CD4-positive, alpha-beta T cell treated with Interleukin-15 for 1 hour (primary cell): ENCODE measurements at regions not wholly inside any gene's neighbourhood (a gene's known extent, or its start where the extent isn't known, plus 50 kb on each side); places are given as distances from the start of the nearest gene placed in this dataset.

Experiments
- DNase-seq: peaks from one replicate; pipeline ENCODE4 v3.0.0-alpha.2; 2020

DNA sequence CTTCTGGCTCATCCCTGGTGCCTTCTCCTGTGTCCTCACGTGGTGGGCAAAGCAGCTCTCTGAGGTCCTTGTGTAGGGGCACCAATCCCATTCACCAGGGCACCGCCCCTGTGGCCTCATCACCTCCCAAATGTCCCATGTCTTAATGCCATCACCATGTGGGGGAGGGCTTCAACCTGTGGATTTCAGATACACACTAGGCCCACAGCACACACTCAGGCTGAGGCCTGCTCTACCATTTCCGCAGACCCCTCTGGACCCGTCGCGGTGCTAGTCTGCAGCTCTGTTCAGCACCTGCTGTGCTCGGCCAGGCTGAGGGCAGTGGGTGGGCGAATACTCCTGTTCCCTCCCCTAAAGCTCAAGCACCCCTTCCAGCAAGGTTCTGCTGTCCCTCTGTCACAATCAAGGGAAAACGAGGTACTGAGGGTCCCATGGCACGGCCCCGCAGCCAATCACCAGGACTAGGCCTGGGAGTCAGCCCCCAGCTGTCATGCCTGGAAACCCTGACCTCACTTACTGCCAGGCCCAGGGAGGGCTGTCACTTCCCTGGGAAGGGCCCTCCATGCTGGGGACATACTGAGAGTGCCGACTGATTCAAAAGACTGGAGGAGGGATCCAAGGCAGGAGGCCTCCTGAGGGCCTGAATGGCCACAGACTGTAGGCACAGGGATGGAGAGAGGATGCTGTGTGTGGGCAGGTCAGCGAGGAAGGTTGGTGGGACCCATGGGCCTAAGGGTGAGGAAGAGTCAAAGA is 123.8 kb upstream of the RET start:
- DNase-seq, result peak; percentile 11

- peak; percentile 13 for DNase-seq
Measured at GRCh38 chr10:42953684-42954674, 122.9 kb upstream of the RET start.

DNA sequence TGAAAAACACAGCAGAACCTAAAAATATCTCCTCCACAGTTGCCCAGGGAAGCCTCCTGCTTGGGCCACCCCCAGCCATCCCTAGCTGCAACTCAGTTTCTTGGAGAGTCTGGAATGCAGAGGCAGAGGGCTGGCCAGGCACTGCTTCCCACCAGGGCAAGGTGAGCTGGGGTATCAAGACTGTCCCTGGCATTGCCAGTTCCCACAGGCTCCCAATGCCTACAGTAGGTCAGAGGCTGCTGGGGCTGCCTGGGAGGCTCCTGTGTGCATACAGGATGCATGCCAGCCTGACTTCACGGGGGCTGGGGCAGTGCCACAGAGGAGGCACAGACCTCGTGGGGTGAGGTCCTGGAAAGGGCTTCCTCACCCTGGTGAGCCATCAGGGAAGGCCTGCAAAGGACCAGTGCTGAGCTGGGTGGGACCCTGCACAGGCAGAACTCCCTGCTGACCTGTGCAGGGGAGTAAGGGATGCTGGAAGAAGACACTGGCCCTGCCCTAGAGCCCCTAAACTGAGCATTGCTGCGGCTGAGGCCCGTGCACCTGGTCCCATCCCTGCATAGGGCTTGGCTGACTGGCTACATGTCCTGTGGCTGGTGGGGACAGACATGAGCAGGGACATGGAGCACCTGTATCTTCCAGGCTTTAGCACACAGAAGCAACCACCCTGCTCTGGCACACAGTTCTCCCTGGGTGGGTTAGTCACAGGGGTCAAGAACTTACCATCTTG is 121.9 kb upstream of the RET start:
- peak; percentile 15 for DNase-seq

DNA sequence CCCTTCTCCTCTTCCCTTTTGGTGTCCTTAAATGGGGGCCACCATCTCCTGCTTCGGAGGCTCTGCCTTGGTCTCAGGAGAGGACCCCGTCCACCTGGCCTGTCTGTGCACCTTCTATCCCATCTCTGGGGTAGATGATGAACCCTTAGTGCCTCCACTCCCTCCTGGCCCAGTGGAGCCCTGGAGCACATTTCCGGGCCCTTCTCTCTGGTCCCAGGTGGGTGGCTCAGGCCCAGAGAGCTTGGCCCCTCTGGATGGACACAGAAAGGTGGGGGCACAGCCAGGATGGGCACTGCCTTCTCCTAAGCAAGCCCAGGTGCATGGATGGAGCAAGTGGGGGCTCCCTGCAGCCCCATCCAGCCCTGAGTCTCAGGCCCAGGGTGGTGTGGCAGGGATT is 121.4 kb upstream of the RET start:
- DNase-seq, result no peak

DNA sequence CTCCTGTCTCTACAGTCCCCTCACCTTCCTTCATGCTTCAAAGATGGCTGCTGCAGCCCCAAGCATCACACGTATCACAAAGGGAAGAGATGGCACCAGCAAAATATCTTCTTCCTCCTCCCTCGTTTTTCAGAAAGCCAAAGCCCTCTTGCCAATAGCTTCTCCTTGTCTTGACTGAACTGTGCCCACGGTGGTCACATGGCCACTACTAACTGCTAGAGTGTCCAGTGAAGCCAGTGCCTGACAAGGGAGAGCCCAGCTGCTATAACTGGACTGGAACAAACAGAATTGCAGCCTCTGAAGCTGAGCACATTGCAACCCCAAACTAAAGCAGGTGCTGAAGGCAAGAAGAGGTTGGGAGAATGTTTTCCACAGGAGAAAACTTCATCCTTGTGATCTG is 120.8 kb upstream of the RET start:
- DNase-seq, result no peak

DNA sequence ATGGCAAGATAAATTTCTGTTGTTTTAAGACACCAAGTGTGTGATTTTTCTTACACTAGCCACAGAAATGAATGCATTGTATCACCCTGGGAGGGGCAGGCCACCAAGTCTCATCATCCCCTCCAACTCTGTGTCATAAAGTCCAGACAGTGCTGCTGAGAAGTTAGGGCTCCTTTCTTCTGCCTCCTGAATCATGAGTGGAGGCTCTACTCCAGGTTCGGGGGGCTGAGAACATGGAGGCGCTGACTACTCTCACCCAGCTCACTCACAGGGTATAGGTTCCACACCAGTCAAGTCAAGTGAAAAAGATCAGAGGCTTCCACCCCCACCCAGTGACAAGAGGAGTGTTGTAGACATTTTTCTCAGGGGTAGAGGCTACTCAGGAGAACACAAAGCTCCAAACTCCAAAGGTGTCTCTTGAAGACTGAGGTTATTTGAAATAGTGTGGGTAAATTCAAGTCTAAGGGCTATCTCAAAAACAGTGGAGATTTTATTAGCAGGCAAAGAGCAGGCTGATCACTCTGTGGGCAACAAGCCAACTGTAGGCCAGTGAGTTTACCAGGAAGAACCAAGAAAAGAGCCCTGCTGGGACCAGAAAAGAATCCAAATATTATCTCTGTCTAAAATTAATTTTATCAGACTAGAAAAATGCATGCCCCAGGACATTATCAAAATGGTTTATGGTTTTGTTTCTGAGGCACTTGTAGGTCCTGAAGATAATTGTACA is 118.6 kb upstream of the RET start:
- no peak for DNase-seq

DNA sequence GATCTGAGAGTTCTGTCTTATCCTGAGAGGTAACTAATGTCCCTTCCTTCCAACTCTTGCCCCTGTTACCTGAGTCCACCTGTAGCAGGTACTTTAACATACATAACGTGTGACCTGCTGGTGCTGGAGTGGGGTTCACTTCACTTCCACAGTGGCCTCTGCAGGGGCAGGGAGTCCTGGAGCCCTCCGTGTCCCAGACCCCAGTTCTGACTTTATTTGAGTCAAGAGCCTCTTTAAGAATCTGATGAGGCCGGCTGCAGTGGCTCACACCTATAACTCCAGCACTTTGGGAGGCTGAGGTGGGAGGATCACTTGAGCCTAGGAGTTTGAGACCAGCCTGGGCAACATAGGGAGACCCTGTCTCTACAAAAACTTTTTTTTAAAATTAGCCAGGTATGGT is 117.0 kb upstream of the RET start:
- DNase-seq, result no peak

- no peak for DNase-seq
Measured at GRCh38 chr10:42960491-42960990, 116.3 kb upstream of the RET start.

DNA sequence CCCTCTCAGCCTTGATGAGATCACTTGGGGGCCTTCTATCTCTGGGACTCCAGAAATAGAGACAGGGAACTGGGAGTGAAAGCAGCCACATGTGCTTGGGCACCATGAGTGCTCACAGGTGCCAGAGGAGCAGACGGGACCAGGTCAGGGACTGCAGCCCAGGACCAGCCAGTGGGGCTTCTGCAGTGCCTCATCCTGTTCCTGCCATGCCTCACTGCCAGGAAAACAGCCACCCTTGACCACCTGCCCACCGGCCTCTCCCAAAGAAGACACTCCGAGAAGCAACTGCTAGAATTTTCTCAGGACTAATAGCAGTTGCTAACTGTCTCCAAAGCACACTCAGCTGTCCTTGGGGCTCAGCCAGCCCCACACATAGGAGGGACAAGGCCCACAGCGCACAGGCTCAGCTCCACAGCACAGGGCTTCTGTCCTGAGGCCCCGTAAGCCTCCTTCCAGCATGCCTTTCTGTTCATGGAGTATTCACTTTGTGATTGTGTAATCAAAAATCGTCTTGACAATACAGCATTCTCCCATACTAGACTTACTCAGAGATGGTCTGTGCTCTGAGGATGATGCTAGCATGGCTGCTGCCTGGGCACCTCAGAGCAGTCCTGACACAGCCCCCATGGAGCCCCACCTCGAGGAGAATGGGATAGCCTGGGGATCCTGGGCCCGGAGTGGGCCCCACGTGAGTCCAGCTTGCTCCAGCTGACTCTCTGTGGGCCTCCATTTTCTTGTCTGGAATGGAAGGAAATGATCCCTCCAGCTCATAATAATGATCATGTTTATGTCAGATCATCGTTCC is 115.7 kb upstream of the RET start:
- DNase-seq, result no peak

GRCh38 chr10:42961796-42962109 is 115.1 kb upstream of the RET start:
- no peak for DNase-seq

GRCh38 chr10:42962110-42962901 is 114.6 kb upstream of the RET start:
- DNase-seq, result no peak

DNA sequence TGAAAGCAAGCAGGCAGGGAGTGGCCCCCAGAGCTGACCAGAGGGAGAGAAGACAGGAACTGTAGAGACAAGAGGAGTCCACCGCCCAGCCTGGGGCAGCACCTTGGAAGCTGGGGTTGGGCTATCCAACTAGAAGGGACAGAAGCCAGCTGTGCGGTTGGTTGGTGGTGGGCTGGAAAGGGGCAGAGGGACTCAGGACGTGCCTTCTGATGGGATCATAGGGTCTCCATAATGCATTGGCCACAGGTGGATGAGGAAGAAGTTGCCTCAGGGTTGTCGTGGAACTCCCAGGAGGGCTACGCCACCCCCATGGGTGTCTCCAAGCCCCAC is 114.0 kb upstream of the RET start:
- no peak for DNase-seq

- DNase-seq, result no peak
Measured at GRCh38 chr10:42963312-42963711, 113.6 kb upstream of the RET start.

- no peak for DNase-seq
Measured at GRCh38 chr10:42969147-42969546, 107.7 kb upstream of the RET start.

- no peak for DNase-seq
Measured at GRCh38 chr10:42969909-42970308, 107.0 kb upstream of the RET start.

DNA sequence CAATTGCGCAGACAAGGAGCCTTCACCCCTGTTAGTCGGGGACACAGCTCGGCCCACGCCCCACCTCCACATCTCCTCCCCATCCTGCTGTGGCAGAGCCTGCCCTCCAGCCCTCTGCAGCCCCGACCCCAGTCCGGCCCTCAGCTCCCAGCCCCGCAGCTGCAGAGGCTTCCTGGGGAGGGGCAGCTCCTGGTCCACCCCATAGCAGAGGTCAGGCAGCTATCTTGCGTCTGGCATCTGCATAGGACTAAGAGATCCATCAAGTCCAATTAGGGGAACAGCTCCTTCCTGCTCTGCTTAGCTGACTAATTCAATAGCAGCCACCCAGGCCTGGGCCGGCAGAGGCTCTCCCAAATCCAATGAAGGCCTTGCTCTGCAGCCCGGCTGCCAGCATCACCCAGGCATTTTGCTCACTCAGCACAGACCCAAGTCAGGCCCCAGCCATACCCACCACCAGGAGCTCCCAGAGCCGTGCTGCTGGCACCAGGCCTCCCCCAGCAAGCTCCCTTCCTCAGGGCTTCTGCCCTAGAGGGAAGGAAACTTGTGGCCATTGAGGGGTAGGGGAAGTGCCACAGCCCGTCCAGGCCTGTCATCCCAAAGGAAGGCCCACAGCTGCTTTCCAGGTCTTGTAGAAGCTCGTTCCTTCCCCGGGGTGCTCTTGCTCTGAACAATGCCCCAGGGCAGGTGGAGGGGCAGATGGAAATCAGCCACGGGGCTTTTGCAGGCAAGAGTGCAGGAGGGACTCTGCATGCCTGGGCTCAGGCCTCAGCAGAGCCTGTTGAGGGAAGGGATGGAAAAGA is 106.2 kb upstream of the RET start:
- no peak for DNase-seq

DNA sequence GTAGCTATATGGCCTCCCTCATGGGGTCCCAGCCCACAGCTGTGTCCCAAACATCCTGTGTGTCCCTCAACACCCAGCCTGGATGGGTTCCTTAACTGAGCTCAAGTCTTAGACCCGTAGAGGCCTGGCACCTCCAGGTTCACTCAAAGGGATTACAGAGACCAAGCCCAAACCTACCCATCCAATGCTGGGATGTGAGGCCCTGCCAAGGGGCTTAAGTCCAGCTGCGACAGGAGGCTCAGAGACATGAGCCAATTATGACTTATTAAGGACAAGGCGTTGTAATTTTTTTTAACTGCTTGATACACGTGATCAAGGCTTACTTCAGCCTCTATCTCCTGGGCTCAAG is 105.6 kb upstream of the RET start:
- DNase-seq, result no peak

DNA sequence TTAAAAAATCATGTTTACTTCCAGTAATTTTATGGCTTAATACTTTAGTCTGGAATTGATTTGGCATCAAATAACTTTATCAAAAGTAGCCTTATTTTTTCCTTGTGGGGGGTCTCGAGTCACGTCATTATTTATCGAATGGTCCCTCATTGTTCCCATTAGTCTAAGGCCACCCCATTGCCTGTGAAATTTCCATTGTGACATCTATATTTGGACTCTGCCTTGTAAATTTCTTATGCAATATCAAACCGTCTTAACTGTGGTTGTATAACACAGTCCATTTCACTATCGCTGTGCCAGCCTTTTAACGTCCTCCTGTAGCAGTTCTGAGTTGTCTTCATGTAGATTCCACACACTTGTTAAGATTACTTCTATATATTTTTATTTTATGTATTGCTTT is 103.9 kb upstream of the RET start:
- no peak for DNase-seq

DNA sequence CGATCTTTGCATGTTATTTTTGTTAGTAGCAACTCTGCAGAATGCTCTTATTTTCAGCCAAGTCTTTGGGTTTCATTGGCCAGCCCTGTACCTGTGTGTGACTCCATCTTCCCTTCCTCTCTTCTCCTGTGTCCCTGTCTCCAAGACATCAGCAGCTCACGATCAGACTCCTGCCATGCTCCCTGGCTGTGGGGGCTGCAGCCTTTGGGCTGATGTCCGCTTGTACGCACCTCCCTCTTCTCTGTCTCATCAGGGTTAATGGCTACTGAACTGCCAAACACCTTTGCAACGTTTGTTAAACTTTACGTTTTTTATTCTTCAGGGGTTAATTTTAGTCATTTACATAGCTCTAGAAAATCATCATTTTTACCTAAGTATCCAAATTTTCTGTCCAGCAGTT is 103.5 kb upstream of the RET start:
- no peak for DNase-seq
